ENCODE measurements at regions not wholly inside any gene's neighbourhood (a gene's known extent, or its start where the extent isn't known, plus 50 kb on each side); places are given as distances from the start of the nearest gene placed in this dataset.

GRCh38 chr1:14062669-14063068 lies 362.7 kb downstream of the PRDM2 start:
- Histone ChIP-seq H3K4me2 (no peak overlapping the region), H3K9me3 (ENCODE audit: insufficient read depth, low read depth) (no peaks in the 10 kb centered on the region), H3F3A (ENCODE audit: insufficient read depth, low read depth) (no peaks in the 10 kb centered on the region), H3K9me2 (ENCODE audit: insufficient read depth) (no peaks in the 10 kb centered on the region), H4K20me1 (ENCODE audit: insufficient read depth) (no peaks in the 10 kb centered on the region), H3K36me3 (ENCODE audit: low read depth) (no peaks in the 10 kb centered on the region), H3K79me2 (ENCODE audit: low read depth) (no peaks in the 10 kb centered on the region), H3K27me3 (ENCODE audit: insufficient read depth, low read depth) (no peaks in the 10 kb centered on the region), H3K27ac (no peak overlapping the region), H3K4me1 (replicated peaks; ENCODE audit: insufficient read depth) (no peaks in the 10 kb centered on the region), H3K4me3 (no peak overlapping the region), H2AFZ (no peak overlapping the region)
- TF ChIP-seq CTCF (conservative IDR thresholded peaks at IDR 0.05) (no peak), EZH2 (IDR thresholded peaks at IDR 0.05; ENCODE audit: low read depth) (no peak)
- no peak for DNase-seq
- ChIA-PET POLR2A (ENCODE audit: unreplicated experiment) (no interaction called here), CTCF (no interaction called here)
- intact Hi-C loops (cut with micrococcal nuclease; ENCODE audit: unreplicated experiment) = no loop called here
- no TSS peak for BruUV-seq (replicated peaks)

DNA sequence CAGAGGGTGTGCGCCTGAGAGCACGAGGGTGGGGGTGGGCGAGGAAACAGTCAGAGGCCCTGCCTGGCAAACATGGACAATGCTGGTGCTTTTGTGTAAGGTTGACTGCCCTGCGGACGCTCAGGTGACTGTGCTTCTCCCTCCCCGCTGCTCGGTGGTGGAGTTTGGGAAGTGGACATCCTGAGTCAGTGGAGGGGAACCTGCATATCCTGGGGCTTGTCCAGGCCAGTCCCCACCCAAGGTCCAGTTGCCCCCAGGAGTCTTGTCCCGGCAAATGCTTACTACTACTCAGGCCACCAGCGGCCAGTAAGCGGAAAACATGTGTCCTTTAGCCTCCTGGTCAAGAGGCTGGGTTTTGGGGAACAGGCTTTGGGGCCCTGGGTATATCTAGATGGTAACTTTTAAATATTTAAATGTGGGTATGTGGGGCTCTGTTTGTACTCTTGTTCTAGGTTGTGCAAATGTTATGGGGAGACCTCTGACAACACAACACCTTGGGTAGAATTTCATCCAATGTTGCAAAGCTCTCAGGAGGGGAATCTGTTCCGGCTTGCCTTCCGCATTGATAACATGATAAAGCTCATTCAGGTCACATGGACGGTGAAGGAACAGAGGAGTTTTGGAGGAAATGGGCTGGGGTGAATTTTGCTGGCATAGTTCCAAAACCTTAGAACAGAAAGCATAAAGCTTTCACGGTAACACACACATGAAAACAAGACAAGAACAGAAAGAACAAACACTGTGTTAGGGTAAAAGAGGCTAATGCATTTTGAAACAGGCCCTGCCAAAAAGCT lies 364.9 kb downstream of the PRDM2 start:
- no peaks in the 10 kb centered on the region for H3K36me3 ChIP-seq (ENCODE audit: low read depth)
- no peaks in the 10 kb centered on the region for H3K9me3 ChIP-seq (ENCODE audit: insufficient read depth, low read depth)
- no peak for DNase-seq
- ChIA-PET POLR2A (ENCODE audit: unreplicated experiment) (no interaction called here), CTCF (no interaction called here)
- BruUV-seq (replicated peaks) = no TSS peak
- no peaks in the 10 kb centered on the region for H3K27me3 ChIP-seq (ENCODE audit: insufficient read depth, low read depth)
- intact Hi-C loops (cut with micrococcal nuclease; ENCODE audit: unreplicated experiment) = no loop called here
- no peaks in the 10 kb centered on the region for H3K79me2 ChIP-seq (ENCODE audit: low read depth)
- no peak overlapping the region for H3K4me2 ChIP-seq
- no peaks in the 10 kb centered on the region for H3F3A ChIP-seq (ENCODE audit: insufficient read depth, low read depth)
- no peaks in the 10 kb centered on the region for H3K4me1 ChIP-seq (replicated peaks; ENCODE audit: insufficient read depth)
- no peak overlapping the region for H2AFZ ChIP-seq
- H3K27ac ChIP-seq = no peak overlapping the region
- no peak overlapping the region for H3K4me3 ChIP-seq
- H3K9me2 ChIP-seq (ENCODE audit: insufficient read depth) = no peaks in the 10 kb centered on the region
- no peaks in the 10 kb centered on the region for H4K20me1 ChIP-seq (ENCODE audit: insufficient read depth)
- TF ChIP-seq CTCF (conservative IDR thresholded peaks at IDR 0.05) = no peak
- TF ChIP-seq EZH2 (IDR thresholded peaks at IDR 0.05; ENCODE audit: low read depth) = no peak

GRCh38 chr1:14065486-14065885 lies 365.5 kb downstream of the PRDM2 start:
- intact Hi-C loops (cut with micrococcal nuclease; ENCODE audit: unreplicated experiment) = no loop called here
- TF ChIP-seq CTCF (conservative IDR thresholded peaks at IDR 0.05) (no peak), EZH2 (IDR thresholded peaks at IDR 0.05; ENCODE audit: low read depth) (no peak)
- Histone ChIP-seq H3K9me2 (ENCODE audit: insufficient read depth) (no peaks in the 10 kb centered on the region), H3K27me3 (ENCODE audit: insufficient read depth, low read depth) (no peaks in the 10 kb centered on the region), H2AFZ (no peak overlapping the region), H3K4me3 (no peak overlapping the region), H3K4me2 (no peak overlapping the region), H3K9me3 (ENCODE audit: insufficient read depth, low read depth) (no peaks in the 10 kb centered on the region), H3K36me3 (ENCODE audit: low read depth) (no peaks in the 10 kb centered on the region), H3K27ac (no peak overlapping the region), H4K20me1 (ENCODE audit: insufficient read depth) (no peaks in the 10 kb centered on the region), H3F3A (ENCODE audit: insufficient read depth, low read depth) (no peaks in the 10 kb centered on the region), H3K79me2 (ENCODE audit: low read depth) (no peaks in the 10 kb centered on the region), H3K4me1 (replicated peaks; ENCODE audit: insufficient read depth) (no peaks in the 10 kb centered on the region)
- DNase-seq = no peak
- no TSS peak for BruUV-seq (replicated peaks)
- ChIA-PET POLR2A (ENCODE audit: unreplicated experiment) (no interaction called here), CTCF (no interaction called here)

All from PC-9 (cell line).